ENCODE measurements at regions not wholly inside any gene's neighbourhood (a gene's known extent, or its start where the extent isn't known, plus 50 kb on each side); places are given as distances from the start of the nearest gene placed in this dataset.
"Not testable (repeated sequence)": the region's sequence is repeated elsewhere in the genome, so short reads cannot be mapped to it uniquely, and the experiment has no call there.

- H4K20me1 ChIP-seq (ENCODE audit: insufficient read depth, low read length); H3K4me3 ChIP-seq (ENCODE audit: insufficient read depth, low read depth, low read length); H3K79me1 ChIP-seq (ENCODE audit: low read depth in 1 of 2, low read length in 2 of 2); H3K27ac ChIP-seq (ENCODE audit: insufficient read depth, low read length); H4K8ac ChIP-seq (ENCODE audit: low read depth in 2 of 2, low read length in 2 of 2); H3K9me1 ChIP-seq (ENCODE audit: insufficient read depth, low read length); H2BK15ac ChIP-seq (ENCODE audit: low read depth, low read length); H3K9me3 ChIP-seq (ENCODE audit: control insufficient read depth, insufficient read depth, low read length); H3K9ac ChIP-seq (ENCODE audit: low read depth, low read length); H2BK120ac ChIP-seq (ENCODE audit: low read depth, low read length); H3K56ac ChIP-seq (ENCODE audit: extremely low read depth, insufficient read depth, low read length); H3K36me3 ChIP-seq (ENCODE audit: control insufficient read depth, insufficient read depth, low read length); H2AK9ac ChIP-seq (replicated peaks; ENCODE audit: low read depth, low read length, poor library complexity); H4K5ac ChIP-seq (ENCODE audit: low read depth, low read length); ATAC-seq (ENCODE audit: low read depth); intact Hi-C loops (cut with micrococcal nuclease); H3K14ac ChIP-seq (replicated peaks; ENCODE audit: low read depth, low read length); H2BK5ac ChIP-seq (ENCODE audit: low read depth, low read length, poor library complexity, severe bottlenecking); H4K91ac ChIP-seq (ENCODE audit: insufficient read depth, low read depth, low read length); H3K23ac ChIP-seq (ENCODE audit: low read depth, low read length); dilution Hi-C loops (cut with HindIII; ENCODE audit: low sequenced_read_pairs, unreplicated experiment); CTCF ChIA-PET; in situ Hi-C loops (cut with MboI; ENCODE audit: low sequenced_read_pairs); H3K18ac ChIP-seq (ENCODE audit: low read depth, low read length); BruUV-seq (replicated peaks); H2AK5ac ChIP-seq (ENCODE audit: low read depth, low read length); H2BK20ac ChIP-seq (ENCODE audit: low read depth, low read length); H2AFZ ChIP-seq (replicated peaks; ENCODE audit: low read length, poor library complexity); POLR2A ChIA-PET (ENCODE audit: unreplicated experiment); H3K4me1 ChIP-seq (ENCODE audit: control insufficient read depth, insufficient read depth, low read length); H3K4ac ChIP-seq (ENCODE audit: low read depth, low read length); H3K4me2 ChIP-seq (ENCODE audit: low read depth, low read length); H3K27me3 ChIP-seq (ENCODE audit: control insufficient read depth, insufficient read depth, low read length); DNase-seq: not testable (repeated sequence)
- WGBS, 2 experiments (ENCODE audit: extremely low coverage in 2 of 2, insufficient read length in 1 of 2), result no CpG with 5 or more reads among the region's 6 CpGs
These were observed 562.8 kb downstream of the ZBBX start for GRCh38 chr3:166817269-166817668.

All from IMR-90 (cell line).